Nephron progenitor cell (in vitro differentiated cells): ENCODE measurements at regions not wholly inside any gene's neighbourhood (a gene's known extent, or its start where the extent isn't known, plus 50 kb on each side); places are given as distances from the start of the nearest gene placed in this dataset.

Experiments
- DNase-seq: peaks from one replicate; pipeline ENCODE4 v3.0.0; 2021
- H3K27ac Mint-ChIP-seq: 2 replicates; pipeline ENCODE4 v1.8.0; 2021; ENCODE audit warnings: mild to moderate bottlenecking, moderate library complexity, mixed read lengths
- H3K27me3 Mint-ChIP-seq: 2 replicates; pipeline ENCODE4 v1.8.0; 2021; ENCODE audit warnings: mild to moderate bottlenecking, low read depth, mixed read lengths; ENCODE audit not compliant: poor library complexity
- H3K36me3 Mint-ChIP-seq: 2 replicates; pipeline ENCODE4 v1.8.0; 2021; ENCODE audit warnings: low read depth, mixed read lengths
- H3K4me1 Mint-ChIP-seq: 2 replicates; pipeline ENCODE4 v1.8.0; 2021; ENCODE audit warnings: mixed read lengths
- H3K4me3 Mint-ChIP-seq: 2 replicates; pipeline ENCODE4 v1.8.0; 2021; ENCODE audit warnings: mild to moderate bottlenecking, moderate library complexity, mixed read lengths
- H3K9me3 Mint-ChIP-seq: 2 replicates; pipeline ENCODE4 v1.8.0; 2021; ENCODE audit warnings: mild to moderate bottlenecking, moderate library complexity, mixed read lengths
- CTCF ChIP-seq: fragments of 200-600 bp; sonication (generic); IDR thresholded peaks from 2 replicates; pipeline ENCODE4 v1.5.0; 2021; ENCODE audit warnings: antibody characterized with exemption

GRCh38 chr4:31366041-31366440, 645.9 kb downstream of the PCDH7 start:
- Mint-ChIP-seq H3K4me1 (no peaks in the 10 kb centered on the region), H3K9me3 (no peaks in the 10 kb centered on the region), H3K4me3 (no peak overlapping the region), H3K27me3 (peaks cover 4% of the 10 kb centered on the region), H3K36me3 (no peaks in the 10 kb centered on the region), H3K27ac (no peak overlapping the region)
- no peak for DNase-seq
- no peak for TF ChIP-seq CTCF

- Mint-ChIP-seq H3K27me3 (peaks cover 4% of the 10 kb centered on the region), H3K4me3 (no peak overlapping the region), H3K27ac (no peak overlapping the region), H3K4me1 (no peaks in the 10 kb centered on the region), H3K9me3 (peaks cover 10% of the 10 kb centered on the region), H3K36me3 (no peaks in the 10 kb centered on the region)
- DNase-seq, result peak; percentile 16
- TF ChIP-seq CTCF, result peak; percentile 79
These were observed 650.8 kb downstream of the PCDH7 start for GRCh38 chr4:31370866-31371465.

GRCh38 chr4:31374256-31374960, 654.2 kb downstream of the PCDH7 start:
- H3K36me3 Mint-ChIP-seq, result no peaks in the 10 kb centered on the region
- TF ChIP-seq CTCF, result no peak
- peaks cover 10% of the 10 kb centered on the region for H3K9me3 Mint-ChIP-seq
- DNase-seq, result no peak
- no peak overlapping the region for H3K27ac Mint-ChIP-seq
- no peak overlapping the region for H3K4me3 Mint-ChIP-seq
- H3K27me3 Mint-ChIP-seq, result peaks cover 4% of the 10 kb centered on the region
- H3K4me1 Mint-ChIP-seq, result no peaks in the 10 kb centered on the region

GRCh38 chr4:31375936-31376335, 655.8 kb downstream of the PCDH7 start:
- no peaks in the 10 kb centered on the region for H3K36me3 Mint-ChIP-seq
- H3K9me3 Mint-ChIP-seq, result peaks cover 10% of the 10 kb centered on the region

GRCh38 chr4:31379364-31379763, 659.2 kb downstream of the PCDH7 start:
- Mint-ChIP-seq H3K36me3 (no peaks in the 10 kb centered on the region), H3K27me3 (no peaks in the 10 kb centered on the region), H3K9me3 (peaks cover 3% of the 10 kb centered on the region), H3K27ac (no peak overlapping the region), H3K4me1 (no peaks in the 10 kb centered on the region), H3K4me3 (no peak overlapping the region)
- no peak for TF ChIP-seq CTCF
- DNase-seq, result no peak

More at GRCh38 chr4:31375936-31376335, 655.8 kb downstream of the PCDH7 start:
- TF ChIP-seq CTCF, result no peak
- Mint-ChIP-seq H3K4me3 (no peak overlapping the region), H3K27ac (no peak overlapping the region), H3K27me3 (no peaks in the 10 kb centered on the region), H3K4me1 (no peaks in the 10 kb centered on the region)
- DNase-seq, result no peak

- Mint-ChIP-seq H3K4me1 (no peaks in the 10 kb centered on the region), H3K9me3 (no peaks in the 10 kb centered on the region), H3K36me3 (no peaks in the 10 kb centered on the region), H3K27me3 (no peaks in the 10 kb centered on the region), H3K4me3 (no peak overlapping the region), H3K27ac (no peak overlapping the region)
- no peak for DNase-seq
- no peak for TF ChIP-seq CTCF
These were observed 663.6 kb downstream of the PCDH7 start for GRCh38 chr4:31383767-31384166.
